ENCODE measurements at regions not wholly inside any gene's neighbourhood (a gene's known extent, or its start where the extent isn't known, plus 50 kb on each side); places are given as distances from the start of the nearest gene placed in this dataset.

GRCh38 chr2:83359336-83359735, 1099.7 kb downstream of the SUCLG1 start:
- TF ChIP-seq CREB1 (IDR thresholded peaks at IDR 0.05; ENCODE audit: low read depth) (no peak), EP300 (IDR thresholded peaks at IDR 0.05; ENCODE audit: borderline replicate concordance) (no peak)
